ENCODE measurements at regions not wholly inside any gene's neighbourhood (a gene's known extent, or its start where the extent isn't known, plus 50 kb on each side); places are given as distances from the start of the nearest gene placed in this dataset.

DNA sequence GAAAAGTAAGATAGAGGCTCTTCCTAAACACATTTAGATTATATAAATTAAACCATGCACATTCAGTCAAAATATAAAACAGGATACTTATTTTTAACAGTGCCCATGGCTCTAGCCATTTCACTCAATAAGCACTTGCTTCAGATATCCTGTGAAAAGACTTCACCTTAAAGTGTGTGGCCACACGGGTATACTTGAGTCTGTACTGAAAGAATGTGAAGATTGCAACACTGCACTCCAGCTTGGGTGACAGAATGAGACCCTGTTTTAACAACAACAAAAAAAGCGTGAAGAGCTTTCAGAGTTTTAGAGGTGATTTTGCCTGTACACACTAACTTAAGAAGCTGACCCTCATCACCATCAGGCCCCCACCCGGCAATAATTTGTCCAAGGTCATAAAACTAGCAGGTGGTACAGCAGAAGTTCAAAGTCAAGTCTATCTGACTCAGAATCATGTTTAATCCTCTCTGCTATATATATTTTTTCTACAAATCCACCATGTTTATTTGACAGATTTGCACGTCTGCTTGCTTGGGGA is 203.5 kb upstream of the GUCY1A2 start:
- TF ChIP-seq EP300 (IDR thresholded peaks at IDR 0.05), result no peak
- TF ChIP-seq, protein P1, sequence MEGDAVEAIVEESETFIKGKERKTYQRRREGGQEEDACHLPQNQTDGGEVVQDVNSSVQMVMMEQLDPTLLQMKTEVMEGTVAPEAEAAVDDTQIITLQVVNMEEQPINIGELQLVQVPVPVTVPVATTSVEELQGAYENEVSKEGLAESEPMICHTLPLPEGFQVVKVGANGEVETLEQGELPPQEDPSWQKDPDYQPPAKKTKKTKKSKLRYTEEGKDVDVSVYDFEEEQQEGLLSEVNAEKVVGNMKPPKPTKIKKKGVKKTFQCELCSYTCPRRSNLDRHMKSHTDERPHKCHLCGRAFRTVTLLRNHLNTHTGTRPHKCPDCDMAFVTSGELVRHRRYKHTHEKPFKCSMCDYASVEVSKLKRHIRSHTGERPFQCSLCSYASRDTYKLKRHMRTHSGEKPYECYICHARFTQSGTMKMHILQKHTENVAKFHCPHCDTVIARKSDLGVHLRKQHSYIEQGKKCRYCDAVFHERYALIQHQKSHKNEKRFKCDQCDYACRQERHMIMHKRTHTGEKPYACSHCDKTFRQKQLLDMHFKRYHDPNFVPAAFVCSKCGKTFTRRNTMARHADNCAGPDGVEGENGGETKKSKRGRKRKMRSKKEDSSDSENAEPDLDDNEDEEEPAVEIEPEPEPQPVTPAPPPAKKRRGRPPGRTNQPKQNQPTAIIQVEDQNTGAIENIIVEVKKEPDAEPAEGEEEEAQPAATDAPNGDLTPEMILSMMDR (IDR thresholded peaks at IDR 0.05), result no peak
- TF ChIP-seq POLR2A (IDR thresholded peaks at IDR 0.05), result no peak
- TF ChIP-seq POLR2AphosphoS5 (IDR thresholded peaks at IDR 0.05), result no peak
